Natural killer cell (primary cell): ENCODE measurements at regions not wholly inside any gene's neighbourhood (a gene's known extent, or its start where the extent isn't known, plus 50 kb on each side); places are given as distances from the start of the nearest gene placed in this dataset.

Source experiments
- ATAC-seq, 3 donors: fragments of 150-1000 bp in 2 of 3; fragments of 200-7000 bp in 1 of 3; cut with Tn5 transposase; 1 replicate in 1 of 3; 2 replicates in 2 of 3; pipeline ENCODE4 v1.10.0; 2021; ENCODE audit warnings: mild to moderate bottlenecking in 2 of 3, moderate library complexity in 2 of 3
- DNase-seq, 2 donors: peaks; one replicate each; pipeline versions ENCODE4 v3.0.0 to v3.0.0-alpha.2; 2013 to 2021; ENCODE audit warnings: mixed read lengths in 1 of 2
- H3K27ac ChIP-seq: one replicate; pipeline ENCODE4 v1.5.1; 2013; ENCODE audit warnings: mild to moderate bottlenecking, low read length
- H3K27me3 ChIP-seq: one replicate; pipeline ENCODE4 v1.6.1; 2013; ENCODE audit warnings: low read length; ENCODE audit not compliant: control insufficient read depth, insufficient read depth
- H3K36me3 ChIP-seq: one replicate; pipeline ENCODE4 v1.6.1; 2013; ENCODE audit warnings: low read length; ENCODE audit not compliant: control insufficient read depth, insufficient read depth
- H3K4me1 ChIP-seq: one replicate; pipeline ENCODE4 v1.6.1; 2013; ENCODE audit warnings: low read length; ENCODE audit not compliant: control insufficient read depth, insufficient read depth
- H3K4me3 ChIP-seq: one replicate; pipeline ENCODE4 v1.5.1; 2013; ENCODE audit warnings: low read length
- H3K9me3 ChIP-seq: one replicate; pipeline ENCODE4 v1.6.1; 2013; ENCODE audit warnings: low read length; ENCODE audit not compliant: control insufficient read depth, insufficient read depth
- H3K27ac Mint-ChIP-seq, 2 donors: one replicate each; pipeline ENCODE4 v1.8.0; 2022; ENCODE audit warnings: mild to moderate bottlenecking in 2 of 2, mixed read lengths in 2 of 2, moderate library complexity in 1 of 2
- H3K27me3 Mint-ChIP-seq, 2 donors: one replicate each; pipeline ENCODE4 v1.8.0; 2022; ENCODE audit warnings: low read depth in 2 of 2, mixed read lengths in 2 of 2
- H3K36me3 Mint-ChIP-seq: one replicate; pipeline ENCODE4 v1.8.0; 2022; ENCODE audit warnings: mixed read lengths
- H3K4me1 Mint-ChIP-seq, 2 donors: one replicate each; pipeline ENCODE4 v1.8.0; 2022; ENCODE audit warnings: mixed read lengths in 2 of 2
- H3K4me3 Mint-ChIP-seq: one replicate; pipeline ENCODE4 v1.8.0; 2022; ENCODE audit warnings: mild to moderate bottlenecking, moderate library complexity, mixed read lengths
- H3K9me3 Mint-ChIP-seq, 2 donors: one replicate each; pipeline ENCODE4 v1.8.0; 2022; ENCODE audit warnings: mixed read lengths in 2 of 2
- CTCF ChIP-seq: fragments of 200-600 bp; IDR thresholded peaks from one replicate; pipeline ENCODE4 v1.8.0; 2022; ENCODE audit warnings: antibody characterized with exemption
- WGBS: methylation state at CpG from one replicate; pipeline ENCODE4 v1.1.7; 2013; ENCODE audit warnings: missing lambda C conversion rate; ENCODE audit not compliant: insufficient coverage; 5-methylcytosine and 5-hydroxymethylcytosine counted together
- intact Hi-C: fragments of 100-400 bp; cut with micrococcal nuclease; formaldehyde crosslinking; loops from one replicate; pipeline ENCODE4 v1.14.2; 2022

- H3K27me3 ChIP-seq: no peaks in the 10 kb centered on the region
- DNase-seq: no peak
- Mint-ChIP-seq H3K27me3 (peaks cover 9 to 13% of the 10 kb centered on the region in 2 donors), H3K27ac (no peak overlapping the region), H3K4me3 (no peak overlapping the region), H3K36me3 (no peaks in the 10 kb centered on the region), H3K9me3 (peaks cover 3 to 4% of the 10 kb centered on the region in 2 donors), H3K4me1 (no peaks in the 10 kb centered on the region)
- no peaks in the 10 kb centered on the region for H3K36me3 ChIP-seq
- H3K4me1 ChIP-seq: no peaks in the 10 kb centered on the region
- H3K27ac ChIP-seq: no peak overlapping the region
- intact Hi-C loops: no loop called here
- no peak for ATAC-seq
- WGBS: 0% methylated on average over 1 of the region's 1 CpG
- no peaks in the 10 kb centered on the region for H3K9me3 ChIP-seq
- H3K4me3 ChIP-seq: no peak overlapping the region
- no peak for TF ChIP-seq CTCF
These were observed 77.4 kb upstream of the OSR1 start for GRCh38 chr2:19435815-19436214.

DNA sequence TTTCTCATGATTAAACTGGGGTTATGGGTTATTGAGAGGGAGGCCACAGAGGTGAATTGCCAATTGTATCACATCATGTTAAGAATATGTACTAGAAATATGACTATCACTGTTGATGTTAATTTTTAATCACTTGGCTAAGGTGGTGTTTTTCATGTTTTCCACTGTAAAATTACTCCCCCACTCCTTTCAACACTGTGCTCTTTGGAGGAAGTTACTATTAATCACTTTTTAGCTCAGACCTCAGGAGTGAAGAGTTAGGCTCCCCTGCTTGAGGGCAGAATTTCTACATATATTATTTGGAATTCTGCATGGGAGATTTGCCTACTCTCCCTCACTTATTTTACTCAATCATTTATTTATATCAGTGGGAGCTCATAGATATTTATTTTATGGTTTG is 76.0 kb upstream of the OSR1 start:
- H3K27ac Mint-ChIP-seq: no peak overlapping the region
- no peak overlapping the region for H3K4me3 ChIP-seq
- H3K9me3 Mint-ChIP-seq: peaks cover 3 to 4% of the 10 kb centered on the region in 2 donors
- peaks cover 9 to 11% of the 10 kb centered on the region in 2 donors for H3K27me3 Mint-ChIP-seq
- H3K36me3 ChIP-seq: no peaks in the 10 kb centered on the region
- H3K36me3 Mint-ChIP-seq: no peaks in the 10 kb centered on the region
- no peaks in the 10 kb centered on the region for H3K4me1 Mint-ChIP-seq
- no peaks in the 10 kb centered on the region for H3K9me3 ChIP-seq
- H3K4me3 Mint-ChIP-seq: no peak overlapping the region
- no peak overlapping the region for H3K27ac ChIP-seq
- intact Hi-C loops: no loop called here
- no peaks in the 10 kb centered on the region for H3K4me1 ChIP-seq
- ATAC-seq (no peak), DNase-seq (no peak)
- TF ChIP-seq CTCF: no peak
- H3K27me3 ChIP-seq: no peaks in the 10 kb centered on the region

GRCh38 chr2:19426941-19427340 is 68.5 kb upstream of the OSR1 start:
- ATAC-seq (no peak), DNase-seq (no peak)
- H3K36me3 Mint-ChIP-seq: no peaks in the 10 kb centered on the region
- Histone ChIP-seq H3K27me3 (no peaks in the 10 kb centered on the region), H3K27ac (no peak overlapping the region), H3K4me1 (no peaks in the 10 kb centered on the region), H3K9me3 (no peaks in the 10 kb centered on the region), H3K36me3 (no peaks in the 10 kb centered on the region), H3K4me3 (no peak overlapping the region)
- intact Hi-C loops: no loop called here
- H3K4me1 Mint-ChIP-seq: no peaks in the 10 kb centered on the region
- no peak overlapping the region for H3K27ac Mint-ChIP-seq
- H3K4me3 Mint-ChIP-seq: no peak overlapping the region
- 89% methylated on average over 5 of the region's 6 CpGs for WGBS
- TF ChIP-seq CTCF: no peak
- peaks cover 0 to 6% of the 10 kb centered on the region in 2 donors for H3K27me3 Mint-ChIP-seq
- H3K9me3 Mint-ChIP-seq: peaks cover 0 to 2% of the 10 kb centered on the region in 2 donors

GRCh38 chr2:19426144-19426543 is 67.7 kb upstream of the OSR1 start:
- WGBS: 77% methylated on average over 5 of the region's 5 CpGs
- Mint-ChIP-seq H3K4me1 (no peaks in the 10 kb centered on the region), H3K9me3 (peaks cover 0 to 2% of the 10 kb centered on the region in 2 donors), H3K36me3 (no peaks in the 10 kb centered on the region), H3K27ac (no peak overlapping the region), H3K4me3 (no peak overlapping the region), H3K27me3 (peaks cover 0 to 6% of the 10 kb centered on the region in 2 donors)
- Histone ChIP-seq H3K36me3 (no peaks in the 10 kb centered on the region), H3K9me3 (no peaks in the 10 kb centered on the region), H3K4me1 (no peaks in the 10 kb centered on the region), H3K27me3 (no peaks in the 10 kb centered on the region), H3K27ac (no peak overlapping the region), H3K4me3 (no peak overlapping the region)
- TF ChIP-seq CTCF: no peak
- ATAC-seq (no peak), DNase-seq (no peak)
- intact Hi-C loops: no loop called here
